ENCODE measurements at regions not wholly inside any gene's neighbourhood (a gene's known extent, or its start where the extent isn't known, plus 50 kb on each side); places are given as distances from the start of the nearest gene placed in this dataset.

DNA sequence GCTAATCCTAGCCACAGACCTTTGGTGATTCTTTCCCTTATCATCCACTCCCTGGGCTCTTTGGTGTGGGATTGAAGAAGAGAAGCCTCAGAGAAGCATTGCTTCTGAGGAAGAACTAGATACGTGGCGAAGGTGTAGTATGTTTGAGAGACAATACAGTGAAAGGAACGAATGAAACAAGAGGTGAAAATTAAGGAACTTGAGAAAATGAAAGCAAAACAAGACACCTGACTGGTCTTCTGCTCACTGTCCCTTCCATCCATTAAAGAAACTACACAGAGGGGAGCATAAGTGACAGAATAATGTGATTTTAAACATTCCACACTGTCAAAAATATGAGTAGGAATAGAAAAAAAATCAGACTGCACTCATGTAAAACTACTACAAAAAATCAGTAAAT, 219.6 kb upstream of the NPSR1 start:
- CTCF ChIA-PET = no interaction called here
- dilution Hi-C loops (cut with HindIII; ENCODE audit: low sequenced_read_pairs, unreplicated experiment) = no loop called here

More for the DNA sequence above, 219.6 kb upstream of the NPSR1 start:
- Histone ChIP-seq H4K8ac (ENCODE audit: low read depth in 2 of 2, low read length in 2 of 2) (no peak overlapping the region), H2BK20ac (ENCODE audit: low read depth, low read length) (no peak overlapping the region), H3K4me1 (ENCODE audit: control insufficient read depth, insufficient read depth, low read length) (no peaks in the 10 kb centered on the region), H3K27me3 (ENCODE audit: control insufficient read depth, insufficient read depth, low read length) (no peaks in the 10 kb centered on the region), H3K9me1 (ENCODE audit: insufficient read depth, low read length) (no peaks in the 10 kb centered on the region), H3K4me3 (ENCODE audit: insufficient read depth, low read depth, low read length) (no peak overlapping the region), H2BK15ac (ENCODE audit: low read depth, low read length) (no peak overlapping the region), H3K9me3 (ENCODE audit: control insufficient read depth, insufficient read depth, low read length) (no peaks in the 10 kb centered on the region), H3K27ac (ENCODE audit: insufficient read depth, low read length) (no peak overlapping the region), H2BK5ac (ENCODE audit: low read depth, low read length, poor library complexity, severe bottlenecking) (no peak overlapping the region), H3K56ac (ENCODE audit: extremely low read depth, insufficient read depth, low read length) (no peak overlapping the region), H4K91ac (ENCODE audit: insufficient read depth, low read depth, low read length) (no peak overlapping the region), H3K4me2 (ENCODE audit: low read depth, low read length) (no peak overlapping the region), H3K9ac (ENCODE audit: low read depth, low read length) (no peak overlapping the region), H3K18ac (ENCODE audit: low read depth, low read length) (no peak overlapping the region), H3K36me3 (ENCODE audit: control insufficient read depth, insufficient read depth, low read length) (no peaks in the 10 kb centered on the region), H4K5ac (ENCODE audit: low read depth, low read length) (no peak overlapping the region), H3K14ac (replicated peaks; ENCODE audit: low read depth, low read length) (no peak overlapping the region), H3K4ac (ENCODE audit: low read depth, low read length) (no peak overlapping the region), H3K23ac (ENCODE audit: low read depth, low read length) (no peak overlapping the region), H2BK120ac (ENCODE audit: low read depth, low read length) (no peak overlapping the region), H3K79me1 (ENCODE audit: low read depth in 1 of 2, low read length in 2 of 2) (no peaks in the 10 kb centered on the region), H2AFZ (replicated peaks; ENCODE audit: low read length, poor library complexity) (no peak overlapping the region), H4K20me1 (ENCODE audit: insufficient read depth, low read length) (no peaks in the 10 kb centered on the region), H2AK9ac (replicated peaks; ENCODE audit: low read depth, low read length, poor library complexity) (no peak overlapping the region), H2AK5ac (ENCODE audit: low read depth, low read length) (no peak overlapping the region)
- DNase-seq (no peak), ATAC-seq (ENCODE audit: low read depth) (no peak)
- BruUV-seq (replicated peaks) = no TSS peak
- intact Hi-C loops (cut with micrococcal nuclease) (no loop called here), in situ Hi-C loops (cut with MboI; ENCODE audit: low sequenced_read_pairs) (no loop called here)
- WGBS, 2 experiments (ENCODE audit: extremely low coverage in 2 of 2, insufficient read length in 1 of 2) = no CpG with 5 or more reads among the region's 3 CpGs
- POLR2A ChIA-PET (ENCODE audit: unreplicated experiment) = no interaction called here
- TF ChIP-seq CHD1 (IDR thresholded peaks at IDR 0.05; ENCODE audit: low read depth, low read length) (no peak), MAFK (IDR thresholded peaks at IDR 0.05; ENCODE audit: low read depth, low read length) (no peak), POLR2A (IDR thresholded peaks at IDR 0.05; ENCODE audit: low read depth, low read length) (no peak), RAD21 (IDR thresholded peaks at IDR 0.05; ENCODE audit: low read length) (no peak), SMC3 (IDR thresholded peaks at IDR 0.05; ENCODE audit: low read depth, low read length) (no peak), MAZ (IDR thresholded peaks at IDR 0.05; ENCODE audit: borderline replicate concordance, low read depth, low read length) (no peak), CEBPB (IDR thresholded peaks at IDR 0.05; ENCODE audit: low read depth, low read length) (no peak), RCOR1 (IDR thresholded peaks at IDR 0.05; ENCODE audit: insufficient replicate concordance, low read length) (no peak), MXI1 (IDR thresholded peaks at IDR 0.05; ENCODE audit: borderline replicate concordance, low read depth, low read length) (no peak), NFE2L2 (IDR thresholded peaks at IDR 0.05; ENCODE audit: low read depth, low read length) (no peak), RFX5 (IDR thresholded peaks at IDR 0.05; ENCODE audit: low read depth, low read length) (no peak), FOS (IDR thresholded peaks at IDR 0.05; ENCODE audit: low read depth, low read length) (no peak)
- TF ChIP-seq, protein P1, sequence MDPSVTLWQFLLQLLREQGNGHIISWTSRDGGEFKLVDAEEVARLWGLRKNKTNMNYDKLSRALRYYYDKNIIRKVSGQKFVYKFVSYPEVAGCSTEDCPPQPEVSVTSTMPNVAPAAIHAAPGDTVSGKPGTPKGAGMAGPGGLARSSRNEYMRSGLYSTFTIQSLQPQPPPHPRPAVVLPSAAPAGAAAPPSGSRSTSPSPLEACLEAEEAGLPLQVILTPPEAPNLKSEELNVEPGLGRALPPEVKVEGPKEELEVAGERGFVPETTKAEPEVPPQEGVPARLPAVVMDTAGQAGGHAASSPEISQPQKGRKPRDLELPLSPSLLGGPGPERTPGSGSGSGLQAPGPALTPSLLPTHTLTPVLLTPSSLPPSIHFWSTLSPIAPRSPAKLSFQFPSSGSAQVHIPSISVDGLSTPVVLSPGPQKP (IDR thresholded peaks at IDR 0.05; ENCODE audit: borderline replicate concordance, low read depth, low read length) = no peak
- TF ChIP-seq, protein P2, sequence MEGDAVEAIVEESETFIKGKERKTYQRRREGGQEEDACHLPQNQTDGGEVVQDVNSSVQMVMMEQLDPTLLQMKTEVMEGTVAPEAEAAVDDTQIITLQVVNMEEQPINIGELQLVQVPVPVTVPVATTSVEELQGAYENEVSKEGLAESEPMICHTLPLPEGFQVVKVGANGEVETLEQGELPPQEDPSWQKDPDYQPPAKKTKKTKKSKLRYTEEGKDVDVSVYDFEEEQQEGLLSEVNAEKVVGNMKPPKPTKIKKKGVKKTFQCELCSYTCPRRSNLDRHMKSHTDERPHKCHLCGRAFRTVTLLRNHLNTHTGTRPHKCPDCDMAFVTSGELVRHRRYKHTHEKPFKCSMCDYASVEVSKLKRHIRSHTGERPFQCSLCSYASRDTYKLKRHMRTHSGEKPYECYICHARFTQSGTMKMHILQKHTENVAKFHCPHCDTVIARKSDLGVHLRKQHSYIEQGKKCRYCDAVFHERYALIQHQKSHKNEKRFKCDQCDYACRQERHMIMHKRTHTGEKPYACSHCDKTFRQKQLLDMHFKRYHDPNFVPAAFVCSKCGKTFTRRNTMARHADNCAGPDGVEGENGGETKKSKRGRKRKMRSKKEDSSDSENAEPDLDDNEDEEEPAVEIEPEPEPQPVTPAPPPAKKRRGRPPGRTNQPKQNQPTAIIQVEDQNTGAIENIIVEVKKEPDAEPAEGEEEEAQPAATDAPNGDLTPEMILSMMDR (conservative IDR thresholded peaks at IDR 0.05; ENCODE audit: low read depth, low read length) = no peak
- TF ChIP-seq, protein P3, sequence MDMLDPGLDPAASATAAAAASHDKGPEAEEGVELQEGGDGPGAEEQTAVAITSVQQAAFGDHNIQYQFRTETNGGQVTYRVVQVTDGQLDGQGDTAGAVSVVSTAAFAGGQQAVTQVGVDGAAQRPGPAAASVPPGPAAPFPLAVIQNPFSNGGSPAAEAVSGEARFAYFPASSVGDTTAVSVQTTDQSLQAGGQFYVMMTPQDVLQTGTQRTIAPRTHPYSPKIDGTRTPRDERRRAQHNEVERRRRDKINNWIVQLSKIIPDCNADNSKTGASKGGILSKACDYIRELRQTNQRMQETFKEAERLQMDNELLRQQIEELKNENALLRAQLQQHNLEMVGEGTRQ (IDR thresholded peaks at IDR 0.05; ENCODE audit: low read depth, low read length) = no peak

All from IMR-90 (cell line).